H9 (cell line): ENCODE measurements at regions not wholly inside any gene's neighbourhood (a gene's known extent, or its start where the extent isn't known, plus 50 kb on each side); places are given as distances from the start of the nearest gene placed in this dataset.

ENCODE experiments used
- DNase-seq: peaks from one replicate; pipeline ENCODE4 v3.0.0-alpha.2; 2017
- H2AFZ ChIP-seq: one replicate; pipeline ENCODE4 v1.6.1; 2013; ENCODE audit warnings: mild to moderate bottlenecking, low read length, control low read depth, moderate library complexity
- H2AK5ac ChIP-seq: 2 replicates; pipeline ENCODE4 v1.6.1; 2013; ENCODE audit warnings: low read length, control low read depth, mixed read lengths; ENCODE audit not compliant: insufficient read length
- H2BK120ac ChIP-seq: one replicate; pipeline ENCODE4 v1.6.1; 2013; ENCODE audit warnings: low read depth, mild to moderate bottlenecking, low read length, control low read depth, inconsistent platforms; ENCODE audit not compliant: poor library complexity, severe bottlenecking
- H2BK12ac ChIP-seq: 2 replicates; pipeline ENCODE4 v1.6.1; 2013; ENCODE audit warnings: low read length, control low read depth, mixed read lengths, low read depth; ENCODE audit not compliant: insufficient read length
- H2BK15ac ChIP-seq: 2 replicates; pipeline ENCODE4 v1.6.1; 2013; ENCODE audit warnings: low read depth, low read length, control low read depth
- H2BK20ac ChIP-seq: one replicate; pipeline ENCODE4 v1.6.1; 2013; ENCODE audit warnings: low read depth, mild to moderate bottlenecking, low read length, control low read depth, inconsistent platforms; ENCODE audit not compliant: poor library complexity, severe bottlenecking
- H2BK5ac ChIP-seq: 2 replicates; pipeline ENCODE4 v1.6.1; 2013; ENCODE audit warnings: low read length, control low read depth, mixed read lengths; ENCODE audit not compliant: insufficient read length
- H3K14ac ChIP-seq: 2 replicates; pipeline ENCODE4 v1.6.1; 2013; ENCODE audit warnings: low read length, control low read depth; ENCODE audit not compliant: insufficient read depth
- H3K18ac ChIP-seq: 2 replicates; pipeline ENCODE4 v1.6.1; 2013; ENCODE audit warnings: low read depth, mild to moderate bottlenecking, mixed read lengths, low read length, control low read depth; ENCODE audit not compliant: insufficient read length
- H3K23ac ChIP-seq: 2 replicates; pipeline ENCODE4 v1.6.1; 2013; ENCODE audit warnings: low read length, control low read depth, mixed read lengths, low read depth; ENCODE audit not compliant: insufficient read length
- H3K23me2 ChIP-seq: 2 replicates; pipeline ENCODE4 v1.6.1; 2013; ENCODE audit warnings: low read depth, mild to moderate bottlenecking, mixed read lengths, low read length, control low read depth; ENCODE audit not compliant: insufficient read length, poor library complexity, severe bottlenecking
- H3K27ac ChIP-seq: 2 replicates; pipeline ENCODE4 v1.5.1; 2013; ENCODE audit warnings: low read length, control low read depth, mixed read lengths, low read depth; ENCODE audit not compliant: insufficient read length
- H3K27me3 ChIP-seq: 2 replicates; pipeline ENCODE4 v1.6.1; 2013; ENCODE audit warnings: low read length, control low read depth, inconsistent platforms; ENCODE audit not compliant: insufficient read depth
- H3K4ac ChIP-seq: 2 replicates; pipeline ENCODE4 v1.6.1; 2013; ENCODE audit warnings: low read depth, mild to moderate bottlenecking, control low read depth, inconsistent platforms, low read length, moderate library complexity
- H3K4me1 ChIP-seq: 2 replicates; pipeline ENCODE4 v1.6.1; 2013; ENCODE audit warnings: low read length, control low read depth, inconsistent platforms; ENCODE audit not compliant: insufficient read depth
- H3K4me2 ChIP-seq: 2 replicates; pipeline ENCODE4 v1.6.1; 2013; ENCODE audit warnings: low read length, control low read depth, mixed read lengths; ENCODE audit not compliant: insufficient read length, insufficient read depth
- H3K56ac ChIP-seq: 2 replicates; pipeline ENCODE4 v1.6.1; 2013; ENCODE audit warnings: low read depth, mild to moderate bottlenecking, mixed read lengths, low read length, control low read depth; ENCODE audit not compliant: insufficient read length
- H3K79me1 ChIP-seq: 2 replicates; pipeline ENCODE4 v1.6.1; 2013; ENCODE audit warnings: low read depth, mild to moderate bottlenecking, moderate library complexity, low read length, control low read depth, inconsistent platforms; ENCODE audit not compliant: insufficient read depth, poor library complexity, severe bottlenecking
- H3K79me2 ChIP-seq: 2 replicates; pipeline ENCODE4 v1.6.1; 2013; ENCODE audit warnings: low read length, control low read depth, inconsistent platforms; ENCODE audit not compliant: insufficient read depth
- H3K9ac ChIP-seq: 2 replicates; pipeline ENCODE4 v1.6.1; 2013; ENCODE audit warnings: low read length, control low read depth, mixed read lengths; ENCODE audit not compliant: insufficient read length; ENCODE audit errors: extremely low read depth
- H3K9me3 ChIP-seq: one replicate; pipeline ENCODE4 v1.6.1; 2013; ENCODE audit warnings: low read depth, low read length, inconsistent platforms; ENCODE audit not compliant: control insufficient read depth
- H3T11ph ChIP-seq: one replicate; pipeline ENCODE4 v1.6.1; 2013; ENCODE audit warnings: mild to moderate bottlenecking, low read length, control low read depth, inconsistent platforms
- H4K20me1 ChIP-seq: one replicate; pipeline ENCODE4 v1.6.1; 2013; ENCODE audit not compliant: control insufficient read depth, insufficient read length, insufficient read depth
- H4K5ac ChIP-seq: 2 replicates; pipeline ENCODE4 v1.6.1; 2013; ENCODE audit warnings: low read depth, mild to moderate bottlenecking, mixed read lengths, low read length, control low read depth; ENCODE audit not compliant: insufficient read length
- H4K8ac ChIP-seq: replicated peaks from 2 replicates; pipeline ENCODE4 v1.6.1; 2013; ENCODE audit warnings: low read length, control low read depth, mixed read lengths, low read depth; ENCODE audit not compliant: insufficient read length
- H4K91ac ChIP-seq: 2 replicates; pipeline ENCODE4 v1.6.1; 2013; ENCODE audit warnings: low read depth, mild to moderate bottlenecking, moderate library complexity, mixed read lengths, low read length, control low read depth; ENCODE audit not compliant: insufficient read length
- H3K27ac Mint-ChIP-seq, 3 experiments: 2 replicates in 2 of 3; 3 replicates in 1 of 3; pipeline ENCODE4 v1.8.0; 2020 to 2021; ENCODE audit warnings: mixed read lengths in 3 of 3, mild to moderate bottlenecking in 1 of 3, moderate library complexity in 1 of 3
- H3K27me3 Mint-ChIP-seq: 2 replicates; pipeline ENCODE4 v1.8.0; 2021; ENCODE audit warnings: low read depth, mild to moderate bottlenecking, moderate library complexity, mixed read lengths
- H3K36me3 Mint-ChIP-seq, 3 experiments: 2 replicates in 2 of 3; 3 replicates in 1 of 3; pipeline ENCODE4 v1.8.0; 2020 to 2021; ENCODE audit warnings: low read depth in 3 of 3, mixed read lengths in 3 of 3; ENCODE audit not compliant: insufficient read depth in 1 of 3
- H3K4me1 Mint-ChIP-seq, 2 experiments: 2 replicates each; pipeline ENCODE4 v1.8.0; 2020; ENCODE audit warnings: mixed read lengths in 2 of 2
- H3K4me3 Mint-ChIP-seq, 2 experiments: 2 replicates in 1 of 2; 3 replicates in 1 of 2; pipeline ENCODE4 v1.8.0; 2020 to 2021; ENCODE audit warnings: mild to moderate bottlenecking in 2 of 2, mixed read lengths in 2 of 2, moderate library complexity in 1 of 2
- H3K9me3 Mint-ChIP-seq, 2 experiments: 2 replicates in 1 of 2; 3 replicates in 1 of 2; pipeline ENCODE4 v1.8.0; 2020; ENCODE audit warnings: mild to moderate bottlenecking in 2 of 2, mixed read lengths in 2 of 2, moderate library complexity in 1 of 2
- WGBS: extraction: QIAGEN DNeasy Blood & Tissue Kit; methylation state at CpG from one replicate; pipeline ENCODE4 v1.1.7; 2013; ENCODE audit warnings: missing lambda C conversion rate, low lambda C conversion rate, mixed read lengths; ENCODE audit not compliant: insufficient read length; ENCODE audit errors: extremely low coverage; 5-methylcytosine and 5-hydroxymethylcytosine counted together
- TF ChIP-seq, protein P1 (sequence below): fragments of 200-600 bp; sonication (generic); conservative IDR thresholded peaks from 3 replicates; pipeline ENCODE4 v1.8.0; 2021; ENCODE audit warnings: antibody characterized with exemption, mild to moderate bottlenecking

- no peak overlapping the region for H3K9ac ChIP-seq
- H3T11ph ChIP-seq, result no peak overlapping the region
- Mint-ChIP-seq H3K4me1 (peaks cover 0 to 8% of the 10 kb centered on the region in 2 experiments; a peak in 2 of 4 replicates), H3K36me3 (peaks cover 71 to 83% (median 78%) of the 10 kb centered on the region in 3 experiments), H3K27me3 (no peaks in the 10 kb centered on the region), H3K9me3 (peaks cover 28 to 34% of the 10 kb centered on the region in 2 experiments), H3K27ac (no peak overlapping the region), H3K4me3 (no peak overlapping the region)
- H2AFZ ChIP-seq, result no peak overlapping the region
- DNase-seq, result no peak
- H2AK5ac ChIP-seq, result no peak overlapping the region
- no peak overlapping the region for H3K14ac ChIP-seq
- peaks cover 32% of the 10 kb centered on the region for H3K9me3 ChIP-seq
- no peaks in the 10 kb centered on the region for H3K79me2 ChIP-seq
- H4K91ac ChIP-seq, result no peak overlapping the region
- H3K4ac ChIP-seq, result no peak overlapping the region
- no peaks in the 10 kb centered on the region for H3K27me3 ChIP-seq
- no peak overlapping the region for H3K4me2 ChIP-seq
- H3K23ac ChIP-seq, result no peak overlapping the region
- H2BK15ac ChIP-seq, result no peak overlapping the region
- H3K18ac ChIP-seq, result no peak overlapping the region
- H3K27ac ChIP-seq, result no peak overlapping the region
- H3K23me2 ChIP-seq, result no peaks in the 10 kb centered on the region
- H3K79me1 ChIP-seq, result no peaks in the 10 kb centered on the region
- H3K4me1 ChIP-seq, result no peaks in the 10 kb centered on the region
- no peak overlapping the region for H2BK5ac ChIP-seq
- H2BK20ac ChIP-seq, result no peak overlapping the region
- H4K5ac ChIP-seq, result no peak overlapping the region
- WGBS, result no CpG with 5 or more reads among the region's 5 CpGs
- TF ChIP-seq, protein P1, sequence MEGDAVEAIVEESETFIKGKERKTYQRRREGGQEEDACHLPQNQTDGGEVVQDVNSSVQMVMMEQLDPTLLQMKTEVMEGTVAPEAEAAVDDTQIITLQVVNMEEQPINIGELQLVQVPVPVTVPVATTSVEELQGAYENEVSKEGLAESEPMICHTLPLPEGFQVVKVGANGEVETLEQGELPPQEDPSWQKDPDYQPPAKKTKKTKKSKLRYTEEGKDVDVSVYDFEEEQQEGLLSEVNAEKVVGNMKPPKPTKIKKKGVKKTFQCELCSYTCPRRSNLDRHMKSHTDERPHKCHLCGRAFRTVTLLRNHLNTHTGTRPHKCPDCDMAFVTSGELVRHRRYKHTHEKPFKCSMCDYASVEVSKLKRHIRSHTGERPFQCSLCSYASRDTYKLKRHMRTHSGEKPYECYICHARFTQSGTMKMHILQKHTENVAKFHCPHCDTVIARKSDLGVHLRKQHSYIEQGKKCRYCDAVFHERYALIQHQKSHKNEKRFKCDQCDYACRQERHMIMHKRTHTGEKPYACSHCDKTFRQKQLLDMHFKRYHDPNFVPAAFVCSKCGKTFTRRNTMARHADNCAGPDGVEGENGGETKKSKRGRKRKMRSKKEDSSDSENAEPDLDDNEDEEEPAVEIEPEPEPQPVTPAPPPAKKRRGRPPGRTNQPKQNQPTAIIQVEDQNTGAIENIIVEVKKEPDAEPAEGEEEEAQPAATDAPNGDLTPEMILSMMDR, result no peak
- no peak overlapping the region for H2BK120ac ChIP-seq
- H4K20me1 ChIP-seq, result no peaks in the 10 kb centered on the region
- no peak overlapping the region for H3K56ac ChIP-seq
- H2BK12ac ChIP-seq, result no peak overlapping the region
- no peak overlapping the region for H4K8ac ChIP-seq
Observed at GRCh38 chr4:122978109-122978508, 55.7 kb upstream of the NUDT6 start.
